ENCODE measurements at regions not wholly inside any gene's neighbourhood (a gene's known extent, or its start where the extent isn't known, plus 50 kb on each side); places are given as distances from the start of the nearest gene placed in this dataset.
A peak's percentile ranks its signal among the peaks of the same experiment; 100 is the strongest.

DNA sequence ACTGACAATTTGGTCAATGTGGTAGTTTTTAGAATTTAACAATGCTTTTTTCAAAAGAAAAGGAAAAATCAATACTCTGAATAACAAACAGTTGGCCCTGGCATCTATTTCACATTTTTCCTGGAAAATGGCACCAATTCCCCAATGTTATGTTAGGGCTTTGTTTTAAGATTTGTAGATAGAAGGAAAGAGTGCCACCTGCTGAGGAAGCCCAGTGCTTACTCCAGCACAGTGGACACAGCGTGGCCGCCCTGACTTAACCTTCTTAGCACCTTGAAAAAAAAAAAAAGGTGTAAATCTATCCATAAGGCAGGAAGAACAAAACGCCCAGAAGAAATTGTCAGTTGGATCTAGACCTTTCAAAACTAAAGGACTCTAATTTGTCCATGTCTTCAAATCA is 110.7 kb upstream of the CNTN4 start:
- peak; percentile 43 for TF ChIP-seq CTCF (conservative IDR thresholded peaks at IDR 0.05; ENCODE audit: low read depth, low read length)
- no peak for TF ChIP-seq EZH2 (IDR thresholded peaks at IDR 0.05; ENCODE audit: borderline replicate concordance, low read depth, low read length, poor library complexity, severe bottlenecking)

Data from A673 (cell line).